Activated T-cell treated with anti-CD3 and anti-CD28 coated beads, Interleukin-2, amount 50 U/mL, for 4 hours (primary cell): ENCODE measurements at regions not wholly inside any gene's neighbourhood (a gene's known extent, or its start where the extent isn't known, plus 50 kb on each side); places are given as distances from the start of the nearest gene placed in this dataset.
"Not testable (repeated sequence)": the region's sequence is repeated elsewhere in the genome, so short reads cannot be mapped to it uniquely, and the experiment has no call there.

Source experiments
- ATAC-seq, 2 donors: fragments of 200-7000 bp; cut with Tn5 transposase; one replicate each; pipeline ENCODE4 v1.10.0; 2021
- DNase-seq: peaks from one replicate; pipeline ENCODE4 v3.0.0-alpha.2; 2020
- H3K27me3 Mint-ChIP-seq: one replicate; pipeline ENCODE4 v1.8.0; 2021; ENCODE audit warnings: low read depth, mixed read lengths
- H3K36me3 Mint-ChIP-seq: one replicate; pipeline ENCODE4 v1.8.0; 2022; ENCODE audit warnings: mixed read lengths; ENCODE audit not compliant: insufficient read depth
- H3K4me1 Mint-ChIP-seq: one replicate; pipeline ENCODE4 v1.8.0; 2021; ENCODE audit warnings: low read depth, mixed read lengths
- H3K4me3 Mint-ChIP-seq: one replicate; pipeline ENCODE4 v1.8.0; 2021; ENCODE audit warnings: mild to moderate bottlenecking, moderate library complexity, mixed read lengths
- H3K9me3 Mint-ChIP-seq: one replicate; pipeline ENCODE4 v1.8.0; 2021; ENCODE audit warnings: mixed read lengths

GRCh38 chr5:123698937-123699336, 187.0 kb downstream of the CSNK1G3 start:
- not testable (repeated sequence) for H3K4me1 Mint-ChIP-seq, H3K27me3 Mint-ChIP-seq, H3K4me3 Mint-ChIP-seq, H3K36me3 Mint-ChIP-seq, DNase-seq, H3K9me3 Mint-ChIP-seq, ATAC-seq

DNA sequence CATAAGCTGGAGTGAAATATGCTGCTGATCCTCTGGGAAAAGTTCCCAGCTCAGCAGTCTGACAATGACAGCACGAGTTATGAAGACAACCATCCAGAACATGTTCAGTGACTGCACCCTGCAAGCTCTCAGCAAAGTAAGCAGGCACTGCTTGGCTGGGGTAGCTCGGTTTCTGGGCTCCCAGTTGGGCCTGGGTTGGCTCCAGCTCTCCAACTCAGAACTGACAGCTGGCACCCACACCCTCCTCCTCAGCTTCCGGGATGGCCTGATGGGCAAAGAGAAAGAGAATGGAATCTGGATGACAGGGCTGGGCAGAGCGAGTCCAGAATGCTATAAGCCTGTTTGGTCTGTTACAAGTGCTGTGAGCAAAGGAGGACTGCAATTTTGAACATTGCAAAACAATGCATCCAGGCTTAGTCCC, 185.0 kb downstream of the CSNK1G3 start:
- no peak for ATAC-seq
- H3K27me3 Mint-ChIP-seq: no peaks in the 10 kb centered on the region

GRCh38 chr5:123690821-123691220, 178.8 kb downstream of the CSNK1G3 start:
- ATAC-seq (no peak), DNase-seq (no peak)
- Mint-ChIP-seq H3K9me3 (peaks cover 10% of the 10 kb centered on the region), H3K36me3 (no peaks in the 10 kb centered on the region), H3K4me3 (no peak overlapping the region), H3K27me3 (peaks cover 1% of the 10 kb centered on the region), H3K4me1 (no peaks in the 10 kb centered on the region)

More for the DNA sequence above, 185.0 kb downstream of the CSNK1G3 start:
- Mint-ChIP-seq H3K4me3 (no peak overlapping the region), H3K36me3 (no peaks in the 10 kb centered on the region), H3K4me1 (no peaks in the 10 kb centered on the region), H3K9me3 (no peaks in the 10 kb centered on the region)
- DNase-seq: no peak

DNA sequence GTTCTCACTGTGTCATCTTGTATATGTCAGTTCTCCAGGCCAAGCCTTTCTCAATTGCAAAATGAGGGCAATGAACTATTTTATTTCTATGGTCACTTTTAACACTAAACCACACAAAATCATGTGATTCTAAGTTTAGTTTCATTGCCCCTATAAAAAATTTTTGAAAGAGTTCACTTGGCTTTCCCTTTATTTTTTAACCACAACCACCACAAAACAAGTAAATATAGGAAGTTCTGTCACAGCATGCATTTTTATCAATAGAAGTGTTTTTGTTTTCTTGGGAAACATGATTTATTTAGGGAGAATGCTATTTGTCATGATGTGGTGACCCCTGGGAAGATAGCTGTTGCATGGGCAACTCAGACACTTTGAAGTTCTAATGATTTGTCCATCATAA, 169.1 kb downstream of the CSNK1G3 start:
- H3K4me1 Mint-ChIP-seq: no peaks in the 10 kb centered on the region
- ATAC-seq (no peak), DNase-seq (no peak)
- H3K4me3 Mint-ChIP-seq: no peak overlapping the region
- peaks cover 5% of the 10 kb centered on the region for H3K27me3 Mint-ChIP-seq
- H3K9me3 Mint-ChIP-seq: peaks cover 31% of the 10 kb centered on the region
- no peaks in the 10 kb centered on the region for H3K36me3 Mint-ChIP-seq

GRCh38 chr5:123673107-123673506, 161.1 kb downstream of the CSNK1G3 start:
- ATAC-seq: no peak
- H3K4me3 Mint-ChIP-seq: no peak overlapping the region

DNA sequence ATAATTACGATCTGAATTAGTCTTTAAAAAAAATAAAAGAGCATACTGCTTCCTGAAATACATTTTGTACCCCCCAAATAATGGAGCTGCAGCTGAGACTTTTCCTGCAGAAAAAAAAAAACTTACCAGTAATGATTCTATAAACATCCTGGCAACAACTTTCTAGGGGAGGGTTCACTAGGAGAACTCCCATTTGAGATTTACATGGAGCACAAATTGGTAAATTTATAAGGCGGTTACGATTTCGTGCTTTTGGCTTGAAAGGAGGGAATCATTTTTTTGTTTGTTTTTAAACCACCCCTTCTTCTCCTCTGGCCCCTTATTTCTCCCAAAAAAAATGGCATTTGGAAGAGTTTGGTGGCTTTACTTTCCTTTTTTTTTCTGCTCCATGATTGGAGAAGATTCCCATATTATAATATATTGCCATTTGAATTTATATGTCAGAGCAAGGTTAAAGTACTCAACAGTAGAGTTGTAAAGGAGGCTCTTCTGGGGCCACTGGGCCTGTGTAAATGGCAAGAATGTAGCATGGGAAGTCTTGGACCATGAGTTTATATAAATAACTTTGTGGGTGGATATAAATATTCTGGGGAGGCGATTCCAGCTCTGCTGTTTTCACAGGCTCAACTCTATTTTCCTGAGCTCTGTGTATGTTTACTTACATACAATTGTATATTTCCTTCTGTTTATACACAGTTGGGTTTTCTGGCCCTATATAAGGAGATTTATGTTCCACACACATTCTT, 159.9 kb downstream of the CSNK1G3 start:
- Mint-ChIP-seq H3K27me3 (no peaks in the 10 kb centered on the region), H3K9me3 (no peaks in the 10 kb centered on the region), H3K36me3 (no peaks in the 10 kb centered on the region), H3K4me1 (no peaks in the 10 kb centered on the region), H3K4me3 (no peak overlapping the region)
- ATAC-seq: no peak
- no peak for DNase-seq

More at GRCh38 chr5:123673107-123673506, 161.1 kb downstream of the CSNK1G3 start:
- Mint-ChIP-seq H3K36me3 (no peaks in the 10 kb centered on the region), H3K27me3 (no peaks in the 10 kb centered on the region), H3K4me1 (no peaks in the 10 kb centered on the region), H3K9me3 (peaks cover 4% of the 10 kb centered on the region)
- no peak for DNase-seq

DNA sequence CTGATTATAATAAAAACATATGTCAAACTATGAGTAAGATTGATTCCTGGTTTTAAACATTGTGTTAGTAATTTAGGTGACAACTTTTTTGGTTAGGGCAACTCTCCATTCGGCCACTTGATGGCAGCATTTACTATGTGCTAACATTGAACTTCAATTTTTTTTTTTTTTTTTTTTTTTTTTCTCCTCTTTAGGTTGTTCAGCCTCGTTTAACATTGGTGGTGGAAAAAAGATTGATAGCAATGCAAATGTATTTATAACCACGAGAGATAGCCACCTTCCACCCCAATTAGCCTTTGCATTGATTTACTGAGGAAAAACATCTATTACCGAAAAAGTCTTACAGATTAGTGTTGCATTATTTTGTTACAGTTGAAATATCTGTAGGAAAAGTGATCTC, 159.1 kb downstream of the CSNK1G3 start:
- no peaks in the 10 kb centered on the region for H3K9me3 Mint-ChIP-seq
- no peak overlapping the region for H3K4me3 Mint-ChIP-seq
- no peaks in the 10 kb centered on the region for H3K36me3 Mint-ChIP-seq
- ATAC-seq: no peak
- H3K4me1 Mint-ChIP-seq: peaks cover 2% of the 10 kb centered on the region
- no peaks in the 10 kb centered on the region for H3K27me3 Mint-ChIP-seq
- peak; percentile 6 for DNase-seq
